ENCODE measurements at regions not wholly inside any gene's neighbourhood (a gene's known extent, or its start where the extent isn't known, plus 50 kb on each side); places are given as distances from the start of the nearest gene placed in this dataset.

DNA sequence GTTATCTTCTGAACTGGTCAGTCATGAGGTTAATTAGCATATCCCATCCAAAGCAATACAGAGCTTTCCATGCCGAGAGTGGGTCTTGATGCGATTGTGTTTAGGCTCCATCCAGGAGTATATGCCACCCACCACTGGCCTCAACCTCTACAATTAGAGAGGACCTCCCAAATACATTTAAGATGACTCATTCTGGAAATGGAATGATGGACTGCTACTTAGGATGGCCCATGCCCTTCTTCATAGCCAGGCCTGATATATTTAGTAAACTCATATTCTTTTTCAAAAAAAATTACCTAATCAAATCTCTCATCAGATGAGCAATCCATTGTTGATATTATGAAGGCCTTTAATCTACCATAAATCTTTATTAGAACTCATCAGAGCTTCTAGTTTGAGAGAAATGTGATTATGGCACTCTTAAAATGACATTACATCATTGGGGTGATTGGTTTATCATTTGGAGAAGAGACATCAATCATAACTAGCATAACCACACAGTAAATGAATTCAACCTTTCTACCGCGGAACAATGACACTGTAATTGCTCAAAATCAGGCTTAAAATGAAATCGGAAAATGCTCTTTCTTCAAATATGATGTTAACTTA is 414.2 kb upstream of the WWC1 start:
- intact Hi-C loops (cut with DNase I), result no loop called here
- no peak for ATAC-seq
- no peak for DNase-seq (ENCODE audit: low spot score)

DNA sequence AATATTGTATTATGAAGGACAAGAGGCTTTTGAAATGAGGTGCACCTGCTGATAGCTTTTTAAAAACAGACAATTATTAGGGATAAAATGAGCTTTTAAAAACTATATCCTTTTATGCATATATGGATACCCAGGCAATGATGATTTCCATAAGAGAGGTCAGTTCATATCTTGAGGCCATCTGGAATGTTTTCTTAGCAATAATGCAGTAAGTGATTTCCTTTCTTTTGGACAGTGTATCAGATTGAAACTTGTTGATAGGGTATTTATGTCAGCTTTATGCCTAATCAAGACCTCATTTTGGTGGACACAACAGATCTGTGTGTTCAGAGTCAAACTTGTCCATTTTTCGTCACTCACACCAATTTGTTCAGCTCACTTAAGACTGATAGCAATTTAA is 413.5 kb upstream of the WWC1 start:
- DNase-seq (ENCODE audit: low spot score) (no peak), ATAC-seq (no peak)
- intact Hi-C loops (cut with DNase I), result no loop called here

- DNase-seq (ENCODE audit: low spot score) (no peak), ATAC-seq (no peak)
- intact Hi-C loops (cut with DNase I), result no loop called here
These were observed 411.0 kb upstream of the WWC1 start for GRCh38 chr5:167880420-167880819.

DNA sequence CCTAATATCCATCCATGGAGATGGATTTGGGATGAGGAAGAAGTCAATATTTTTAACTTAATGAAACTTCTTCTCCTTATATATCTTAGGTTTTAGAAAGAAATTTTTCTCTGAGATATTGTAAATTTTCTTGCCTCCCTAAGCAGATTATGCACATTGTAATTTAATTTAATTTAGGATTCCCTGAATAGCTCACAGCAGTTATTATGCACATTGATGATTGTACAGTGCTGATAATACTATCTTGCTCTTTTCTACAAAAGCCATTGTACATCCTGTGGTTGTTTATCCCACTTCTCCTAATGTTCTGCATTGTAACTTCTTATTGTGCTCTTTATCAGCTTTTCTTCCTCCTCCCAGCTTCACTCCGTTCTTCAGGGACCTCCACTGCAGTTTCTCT is 410.4 kb upstream of the WWC1 start:
- ATAC-seq (no peak), DNase-seq (ENCODE audit: low spot score) (no peak)
- intact Hi-C loops (cut with DNase I), result no loop called here

DNA sequence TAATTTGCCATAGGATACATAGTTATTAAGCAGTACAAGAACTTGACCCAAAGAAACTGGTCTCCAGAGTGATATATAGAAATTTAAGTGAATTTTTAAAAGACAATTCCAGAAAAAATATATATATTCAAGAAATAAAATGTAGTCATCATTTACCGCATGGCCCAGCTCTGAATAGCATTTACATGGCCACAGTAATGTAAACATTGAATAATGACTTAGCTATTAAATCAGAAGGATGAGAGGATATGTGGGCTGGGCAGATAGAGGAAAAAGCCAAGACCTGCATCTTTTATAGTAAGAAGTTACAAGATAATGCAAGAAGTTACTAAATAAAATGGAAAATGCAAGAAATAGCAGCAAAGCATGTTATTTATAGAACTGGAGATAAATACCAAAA is 405.2 kb upstream of the WWC1 start:
- intact Hi-C loops (cut with DNase I), result no loop called here
- DNase-seq (ENCODE audit: low spot score) (no peak), ATAC-seq (no peak)

GRCh38 chr5:167888393-167888792 is 403.1 kb upstream of the WWC1 start:
- no peak for DNase-seq (ENCODE audit: low spot score)

DNA sequence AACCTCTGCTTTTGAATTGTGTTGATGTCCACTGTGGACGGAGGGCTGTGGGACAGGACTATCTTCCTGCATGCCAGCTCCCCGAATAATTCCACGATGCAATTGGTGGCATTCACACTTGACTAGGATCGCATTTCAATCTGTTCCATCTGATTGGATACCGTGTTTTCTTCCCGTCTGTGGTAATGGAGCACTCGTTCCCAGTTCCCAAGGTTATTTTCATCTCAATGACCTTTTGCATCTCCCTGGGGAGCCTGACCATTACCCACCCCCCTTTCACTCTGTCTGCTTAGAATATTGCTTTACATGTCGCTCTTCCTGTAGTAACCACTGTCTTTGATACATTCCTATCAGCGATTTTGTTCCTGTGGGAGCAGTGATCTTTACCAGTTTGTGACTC is 402.2 kb upstream of the WWC1 start:
- intact Hi-C loops (cut with DNase I), result no loop called here

More at GRCh38 chr5:167888393-167888792, 403.1 kb upstream of the WWC1 start:
- intact Hi-C loops (cut with DNase I), result no loop called here
- ATAC-seq, result no peak

DNA sequence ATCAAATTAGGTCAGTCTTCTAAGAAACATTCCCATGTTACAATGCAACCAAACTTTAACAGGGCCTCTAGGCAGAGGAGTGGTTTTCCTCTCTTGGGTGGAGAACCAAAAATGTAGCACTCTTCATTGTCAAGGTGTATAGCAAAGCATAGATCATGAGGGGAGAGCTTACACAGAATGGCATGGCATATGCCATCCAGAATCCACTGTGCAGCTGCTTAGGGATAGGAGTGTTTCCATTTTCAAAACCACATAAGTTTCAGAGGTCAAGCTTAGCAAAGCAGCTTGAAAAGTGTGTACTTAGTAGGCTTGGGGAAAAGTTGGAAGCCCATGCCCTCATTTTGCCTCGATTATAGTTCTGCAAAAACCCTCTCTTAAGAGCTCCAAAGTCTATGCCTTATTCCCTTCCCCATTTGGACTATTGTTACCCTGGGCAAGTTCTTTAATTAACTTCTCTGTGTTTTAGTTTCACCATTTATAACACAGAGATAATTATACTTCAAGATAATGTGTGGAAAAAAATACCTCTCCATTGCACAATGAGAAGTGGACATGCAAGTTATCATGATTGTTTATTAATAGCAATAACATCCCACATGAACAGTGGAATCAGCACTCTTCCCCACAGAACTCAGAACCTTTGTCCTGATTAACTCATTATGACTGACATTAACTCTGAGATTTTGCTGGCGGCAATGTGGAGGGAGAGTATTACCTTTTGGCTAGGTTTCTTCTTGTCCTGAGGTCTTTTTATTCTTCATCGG is 398.9 kb upstream of the WWC1 start:
- intact Hi-C loops (cut with DNase I), result no loop called here
- ATAC-seq (no peak), DNase-seq (ENCODE audit: low spot score) (no peak)

More for the DNA sequence above, 402.2 kb upstream of the WWC1 start:
- DNase-seq (ENCODE audit: low spot score), result no peak
- no peak for ATAC-seq

DNA sequence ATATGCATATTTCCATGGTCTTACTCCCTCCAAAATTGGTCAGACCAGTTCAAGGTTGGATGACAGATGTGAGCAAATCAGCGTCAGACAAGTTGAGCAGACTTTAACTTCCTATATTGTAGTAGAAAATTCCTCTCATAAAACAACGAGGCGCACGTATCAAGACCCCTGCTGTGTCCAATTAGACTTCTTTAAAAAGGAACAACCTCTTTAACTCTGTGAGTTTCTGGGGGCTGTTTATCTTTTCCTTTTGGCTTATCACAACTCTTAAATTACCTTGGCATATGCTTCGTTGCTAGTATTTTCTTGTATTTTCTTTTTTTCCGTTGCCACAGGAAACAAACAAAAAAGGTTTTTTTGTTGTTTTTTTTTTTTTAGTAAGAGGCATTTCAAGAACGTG is 398.2 kb upstream of the WWC1 start:
- peak; percentile 18 for ATAC-seq
- no peak for DNase-seq (ENCODE audit: low spot score)
- intact Hi-C loops (cut with DNase I), result no loop called here

GRCh38 chr5:167894631-167895472 is 396.6 kb upstream of the WWC1 start:
- no peak for ATAC-seq

DNA sequence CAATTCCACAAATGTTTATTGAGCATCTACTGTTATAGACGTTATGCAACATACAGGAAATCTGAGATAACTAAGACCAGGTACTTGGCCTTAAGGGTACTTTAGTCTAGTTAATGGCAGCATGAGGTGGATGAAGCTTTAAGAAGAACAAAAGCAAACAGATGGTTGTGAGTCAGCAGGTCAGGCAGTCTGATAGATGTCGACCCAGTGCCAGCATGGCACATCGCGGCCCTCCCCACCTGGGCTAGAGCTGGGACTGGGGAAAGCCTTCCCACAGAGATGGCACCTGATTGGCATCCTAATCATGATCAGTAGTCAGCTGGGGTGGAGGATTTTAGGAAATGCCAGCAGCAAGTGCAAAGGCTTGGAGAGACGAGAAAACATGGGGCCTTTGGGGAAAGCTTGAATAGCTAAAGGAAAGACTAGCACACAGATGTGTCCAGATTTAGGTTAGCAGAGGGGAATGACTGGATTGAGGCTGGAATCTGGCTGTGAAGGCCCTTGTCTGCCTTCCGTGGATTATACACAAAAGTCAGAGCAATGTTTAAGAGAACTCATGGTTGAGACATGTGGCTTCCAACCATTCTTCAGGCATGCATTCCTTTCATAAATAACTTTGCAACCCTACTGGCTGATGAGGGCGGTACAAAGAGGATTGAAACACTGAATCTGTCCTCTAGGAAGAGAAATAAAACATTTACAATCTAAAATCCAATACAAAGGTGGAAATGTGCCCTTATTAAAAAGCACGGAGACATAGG is 395.4 kb upstream of the WWC1 start:
- intact Hi-C loops (cut with DNase I), result no loop called here
- DNase-seq (ENCODE audit: low spot score), result no peak
- ATAC-seq, result no peak

More at GRCh38 chr5:167894631-167895472, 396.6 kb upstream of the WWC1 start:
- DNase-seq (ENCODE audit: low spot score), result no peak
- intact Hi-C loops (cut with DNase I), result no loop called here

DNA sequence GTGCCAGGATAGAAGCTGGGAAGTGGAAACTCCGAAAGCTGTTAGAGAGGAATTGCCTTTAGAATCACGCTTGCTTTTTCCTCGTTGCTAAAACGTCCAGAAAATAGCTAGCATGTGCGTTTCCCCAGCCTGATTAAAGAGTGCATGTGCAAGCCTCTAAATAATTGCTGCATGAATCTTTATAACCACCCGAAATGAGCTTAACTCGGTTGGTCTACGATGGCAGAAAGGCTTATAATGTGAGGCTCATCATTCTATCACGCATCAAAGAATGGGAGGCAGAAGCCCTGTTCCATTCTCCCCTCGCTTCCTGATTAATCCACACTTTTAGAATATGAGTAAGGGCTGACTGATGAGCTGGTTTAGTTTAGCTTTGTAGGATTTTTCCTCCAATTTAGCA is 394.6 kb upstream of the WWC1 start:
- ATAC-seq (no peak), DNase-seq (ENCODE audit: low spot score) (no peak)
- intact Hi-C loops (cut with DNase I), result no loop called here

DNA sequence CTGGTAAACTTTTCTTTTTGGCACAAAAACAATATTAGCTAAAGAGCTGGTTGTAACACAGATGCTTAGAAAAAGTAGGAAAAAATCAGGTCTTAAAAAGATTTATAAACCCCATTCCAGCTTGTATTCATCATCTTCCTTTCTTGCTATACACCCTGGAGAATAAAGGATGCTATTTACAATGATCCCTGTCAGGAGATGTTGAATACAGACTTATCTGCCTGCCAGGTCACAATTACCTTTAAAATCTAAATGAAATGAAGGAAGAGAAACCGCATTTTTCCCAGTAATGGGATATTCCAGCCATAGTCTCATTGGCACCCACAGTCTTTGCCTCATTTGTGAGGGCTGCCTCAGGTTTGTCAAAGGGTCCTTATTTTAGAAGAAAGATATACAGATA is 394.1 kb upstream of the WWC1 start:
- DNase-seq (ENCODE audit: low spot score) (no peak), ATAC-seq (no peak)
- intact Hi-C loops (cut with DNase I), result no loop called here

DNA sequence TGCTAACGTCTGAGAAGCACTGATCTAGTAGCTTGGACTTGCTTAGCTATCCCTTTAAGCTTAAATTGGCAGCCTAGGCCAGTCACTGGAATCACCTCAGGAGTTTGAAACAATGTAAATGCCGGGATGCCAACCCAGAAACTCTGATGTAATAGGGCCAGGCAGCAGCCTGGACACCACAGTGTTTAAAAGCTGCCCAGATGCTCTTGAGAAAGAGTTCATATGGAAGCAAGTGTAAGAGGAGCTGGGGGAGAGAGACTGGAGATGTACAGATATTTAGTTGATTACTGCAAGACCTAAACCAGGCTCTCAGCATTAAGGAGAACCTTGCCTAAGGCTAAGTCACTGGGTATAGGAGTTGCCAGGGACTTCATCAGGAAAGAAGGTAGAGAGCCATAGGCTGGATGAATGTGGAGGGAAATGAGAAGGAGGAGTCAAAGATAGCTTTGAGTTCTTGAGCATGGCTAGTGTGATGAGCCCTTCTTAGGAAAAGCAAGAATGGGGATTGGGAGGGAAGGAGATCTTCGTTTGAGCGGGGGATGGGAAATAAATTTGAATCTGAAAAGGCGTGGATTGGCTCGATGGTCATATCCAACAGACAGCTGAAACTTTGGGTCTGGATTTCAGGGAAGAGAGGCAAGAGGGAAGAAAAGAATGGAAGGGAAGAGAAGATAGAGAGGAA is 392.9 kb upstream of the WWC1 start:
- DNase-seq (ENCODE audit: low spot score) (no peak), ATAC-seq (no peak)
- intact Hi-C loops (cut with DNase I), result no loop called here

GRCh38 chr5:167899490-167900070 is 391.9 kb upstream of the WWC1 start:
- peak; percentile 82 for ATAC-seq
- intact Hi-C loops (cut with DNase I), result no loop called here
- DNase-seq (ENCODE audit: low spot score), result no peak

DNA sequence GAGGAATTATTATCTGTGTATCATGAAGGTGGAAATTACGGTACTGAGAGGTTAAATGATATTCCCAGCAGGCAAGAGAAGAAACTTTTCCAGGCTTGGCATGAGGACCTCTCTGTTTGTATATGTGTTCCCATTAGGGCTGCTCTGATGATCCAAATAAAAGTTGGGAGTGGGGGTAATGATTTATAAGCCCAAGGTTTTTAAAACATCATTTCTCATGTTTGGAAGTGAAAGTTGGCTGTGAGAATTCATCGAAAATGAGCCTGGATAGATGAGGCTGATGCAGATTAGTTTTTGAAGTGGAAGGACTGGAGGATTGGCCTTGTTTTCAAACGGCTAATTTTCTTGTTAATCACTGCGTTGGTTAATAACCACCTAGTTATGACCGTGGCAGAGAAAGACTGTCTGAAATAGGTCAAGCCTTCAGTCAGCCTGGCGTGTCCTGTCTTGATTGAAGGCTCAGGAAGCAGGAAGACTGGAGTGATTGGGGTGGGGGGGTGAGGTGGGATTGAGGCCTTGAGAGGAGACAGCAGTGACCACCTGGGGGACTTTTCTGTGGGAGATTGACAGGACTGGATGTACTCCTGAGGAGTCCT is 391.0 kb upstream of the WWC1 start:
- intact Hi-C loops (cut with DNase I), result no loop called here
- DNase-seq (ENCODE audit: low spot score) (no peak), ATAC-seq (peak; percentile 29)

GRCh38 chr5:167902298-167902697 is 389.1 kb upstream of the WWC1 start:
- no peak for ATAC-seq
- DNase-seq (ENCODE audit: low spot score), result no peak
- intact Hi-C loops (cut with DNase I), result no loop called here

GRCh38 chr5:167903243-167903642 is 388.2 kb upstream of the WWC1 start:
- ATAC-seq (no peak), DNase-seq (ENCODE audit: low spot score) (no peak)
- intact Hi-C loops (cut with DNase I), result no loop called here

Data from sciatic nerve (tissue), 2 donors.